HG02763 (cell line): ENCODE measurements at regions not wholly inside any gene's neighbourhood (a gene's known extent, or its start where the extent isn't known, plus 50 kb on each side); places are given as distances from the start of the nearest gene placed in this dataset.
"Not testable (repeated sequence)": the region's sequence is repeated elsewhere in the genome, so short reads cannot be mapped to it uniquely, and the experiment has no call there.

Experiments
- ATAC-seq: cut with Tn5 transposase; IDR thresholded peaks from one replicate; pipeline ENCODE4 v1.9.1; 2021; ENCODE audit warnings: mild to moderate bottlenecking, moderate library complexity; ENCODE audit not compliant: unreplicated experiment

- ATAC-seq, result no peak
Measured at GRCh38 chr13:64538711-64539110, 2691.4 kb downstream of the PCDH9 start.

GRCh38 chr13:64534302-64534701, 2695.8 kb downstream of the PCDH9 start:
- no peak for ATAC-seq

GRCh38 chr13:64531400-64531799, 2698.7 kb downstream of the PCDH9 start:
- ATAC-seq, result no peak

- no peak for ATAC-seq
Measured at GRCh38 chr13:64529874-64530485, 2700.2 kb downstream of the PCDH9 start.

- ATAC-seq, result no peak
Measured at GRCh38 chr13:64528838-64529237, 2701.3 kb downstream of the PCDH9 start.

GRCh38 chr13:64527561-64527960, 2702.6 kb downstream of the PCDH9 start:
- ATAC-seq, result no peak

- ATAC-seq, result no peak
Measured at GRCh38 chr13:64525687-64526086, 2704.4 kb downstream of the PCDH9 start.

GRCh38 chr13:64510747-64511146, 2719.4 kb downstream of the PCDH9 start:
- no peak for ATAC-seq

GRCh38 chr13:64506246-64506645, 2723.9 kb downstream of the PCDH9 start:
- no peak for ATAC-seq

- no peak for ATAC-seq
Measured at GRCh38 chr13:64505336-64505910, 2724.7 kb downstream of the PCDH9 start.

GRCh38 chr13:64488731-64489130, 2741.4 kb downstream of the PCDH9 start:
- ATAC-seq, result no peak

GRCh38 chr13:64482373-64482772, 2747.8 kb downstream of the PCDH9 start:
- no peak for ATAC-seq

GRCh38 chr13:64480672-64481071, 2749.5 kb downstream of the PCDH9 start:
- ATAC-seq, result no peak

- no peak for ATAC-seq
Measured at GRCh38 chr13:64480211-64480610, 2749.9 kb downstream of the PCDH9 start.

- ATAC-seq, result no peak
Measured at GRCh38 chr13:64477146-64477545, 2753.0 kb downstream of the PCDH9 start.

GRCh38 chr13:64476041-64476568, 2754.0 kb downstream of the PCDH9 start:
- ATAC-seq, result not testable (repeated sequence)

- no peak for ATAC-seq
Measured at GRCh38 chr13:64471916-64472315, 2758.2 kb downstream of the PCDH9 start.

GRCh38 chr13:64470751-64471150, 2759.4 kb downstream of the PCDH9 start:
- no peak for ATAC-seq

GRCh38 chr13:64459778-64460177, 2770.4 kb downstream of the PCDH9 start:
- no peak for ATAC-seq

GRCh38 chr13:64457976-64458375, 2772.2 kb downstream of the PCDH9 start:
- ATAC-seq, result no peak

GRCh38 chr13:64455124-64455523, 2775.0 kb downstream of the PCDH9 start:
- ATAC-seq, result no peak

- ATAC-seq, result no peak
Measured at GRCh38 chr13:64453831-64454230, 2776.3 kb downstream of the PCDH9 start.

- no peak for ATAC-seq
Measured at GRCh38 chr13:64446372-64446771, 2783.8 kb downstream of the PCDH9 start.
